GM12878 (cell line): ENCODE measurements at regions not wholly inside any gene's neighbourhood (a gene's known extent, or its start where the extent isn't known, plus 50 kb on each side); places are given as distances from the start of the nearest gene placed in this dataset.
"Not testable (repeated sequence)": the region's sequence is repeated elsewhere in the genome, so short reads cannot be mapped to it uniquely, and the experiment has no call there.

ENCODE experiments used
- ATAC-seq: fragments of 200-7000 bp; cut with Tn5 transposase; 3 replicates; pipeline ENCODE4 v1.9.1; 2020; ENCODE audit warnings: mild to moderate bottlenecking, moderate library complexity
- BruUV-seq: library from RNA; stranded (reverse); fragments of 400-500 nt; replicated peaks from 2 replicates; lab custom pipeline; 2021; lab: Mats Ljungman, UMichigan
- CTCF ChIA-PET: fragments of 300-600 bp; sonication (Branson Sonifier 250); formaldehyde crosslinking; extraction: SDS; loops from one replicate; lab custom pipeline; 2021; ENCODE audit warnings: inconsistent platforms; lab: Yijun Ruan, JAX
- POLR2A ChIA-PET: fragments of 350-600 bp; formaldehyde crosslinking; extraction: SDS; loops from one replicate; lab custom pipeline; 2021; ENCODE audit warnings: inconsistent platforms; lab: Charles Lee
- RAD21 ChIA-PET: fragments of 300-600 bp; sonication (Branson Sonifier 250); formaldehyde crosslinking; loops from one replicate; lab custom pipeline; 2023; ENCODE audit warnings: antibody characterized with exemption; ENCODE audit not compliant: unreplicated experiment; lab: Charles Lee
- SMC1A ChIA-PET: fragments of 300-600 bp; sonication (Branson Sonifier 250); formaldehyde crosslinking; loops from one replicate; lab custom pipeline; 2023; ENCODE audit not compliant: unreplicated experiment, uncharacterized antibody; lab: Charles Lee
- DNase-seq: peaks from one replicate; pipeline ENCODE4 v3.0.0-alpha.2; 2011; ENCODE audit warnings: low read depth, low spot score
- FAIRE-seq: peaks from 3 replicates; lab custom pipeline; 2011; peaks lifted over from hg19 to GRCh38; lab: Jason Lieb, UNC
- H2AFZ ChIP-seq: 2 replicates; pipeline ENCODE4 v1.6.0; 2011; ENCODE audit warnings: low read depth, low read length, control low read depth; ENCODE audit not compliant: control insufficient read depth
- H3K27ac ChIP-seq: 2 replicates; pipeline ENCODE4 v1.5.1; 2011; ENCODE audit warnings: control low read depth; ENCODE audit not compliant: control insufficient read depth, insufficient read depth
- H3K27me3 ChIP-seq, 2 experiments: replicated peaks in 1 of 2; 2 replicates each; pipeline versions ENCODE4 v1.6.0 to v1.6.1; 2011; ENCODE audit warnings: low read length in 1 of 2; ENCODE audit not compliant: control insufficient read depth in 2 of 2, insufficient read depth in 2 of 2
- H3K36me3 ChIP-seq, 2 experiments: 2 replicates each; pipeline ENCODE4 v1.5.1; 2011; ENCODE audit warnings: low read length in 1 of 2; ENCODE audit not compliant: control insufficient read depth in 2 of 2, insufficient read depth in 2 of 2
- H3K4me1 ChIP-seq: 2 replicates; pipeline ENCODE4 v1.6.1; 2011; ENCODE audit warnings: mild to moderate bottlenecking, low read length, moderate library complexity, mixed read lengths; ENCODE audit not compliant: control insufficient read depth, insufficient read depth
- H3K4me2 ChIP-seq: 2 replicates; pipeline ENCODE4 v1.6.0; 2011; ENCODE audit warnings: control low read depth; ENCODE audit not compliant: control insufficient read depth, insufficient read depth
- H3K4me3 ChIP-seq: fragments of 200-600 bp; sonication (generic); 2 replicates; pipeline ENCODE4 v1.5.1; 2016
- H3K79me2 ChIP-seq: 2 replicates; pipeline ENCODE4 v1.6.0; 2011; ENCODE audit warnings: low read length; ENCODE audit not compliant: control insufficient read depth, insufficient read depth
- H3K9ac ChIP-seq: 2 replicates; pipeline ENCODE4 v1.8.0; 2011; ENCODE audit warnings: low read length, control low read depth, mixed read lengths; ENCODE audit not compliant: control insufficient read depth, insufficient read depth
- H3K9me3 ChIP-seq: replicated peaks from 3 replicates; pipeline ENCODE4 v1.5.1; 2011; ENCODE audit warnings: mild to moderate bottlenecking, low read length; ENCODE audit not compliant: control insufficient read depth, insufficient read depth
- H4K20me1 ChIP-seq: 2 replicates; pipeline ENCODE4 v1.6.0; 2011; ENCODE audit not compliant: control insufficient read depth, insufficient read depth
- ATF3 ChIP-seq: IDR thresholded peaks from 2 replicates; pipeline ENCODE4 v1.6.1; 2011; ENCODE audit warnings: low read depth, mild to moderate bottlenecking, low read length, moderate library complexity, borderline replicate concordance; ENCODE audit errors: extremely low read depth
- BACH1 ChIP-seq: fragments of 450-650 bp; IDR thresholded peaks from 2 replicates; pipeline ENCODE4 v1.6.1; 2017; ENCODE audit warnings: mild to moderate bottlenecking, borderline replicate concordance
- CEBPZ ChIP-seq: fragments of 150-350 bp; IDR thresholded peaks from 2 replicates; pipeline ENCODE4 v1.6.1; 2016; ENCODE audit warnings: low read depth, low read length
- CTCF ChIP-seq, 3 experiments: IDR thresholded peaks in 2 of 3; conservative IDR thresholded peaks in 1 of 3; 2 replicates each; pipeline ENCODE4 v1.5.1; 2011; ENCODE audit warnings: low read depth in 3 of 3, low read length in 3 of 3, mild to moderate bottlenecking in 3 of 3, control low read depth in 2 of 3, moderate library complexity in 2 of 3, inconsistent platforms in 1 of 3, mixed read lengths in 1 of 3; ENCODE audit not compliant: control insufficient read depth in 2 of 3, insufficient read depth in 1 of 3; ENCODE audit errors: extremely low read depth in 1 of 3
- DPF2 ChIP-seq: fragments of 450-650 bp; IDR thresholded peaks from 2 replicates; pipeline ENCODE4 v1.6.1; 2017; ENCODE audit warnings: mild to moderate bottlenecking
- JUNB ChIP-seq: IDR thresholded peaks from 2 replicates; pipeline ENCODE4 v1.6.1; 2016; ENCODE audit warnings: antibody characterized with exemption, mild to moderate bottlenecking
- NR2C2 ChIP-seq: IDR thresholded peaks from 2 replicates; pipeline ENCODE4 v1.6.1; 2011; ENCODE audit warnings: borderline replicate concordance, low read depth; ENCODE audit not compliant: control insufficient read depth, insufficient read length
- PAX8 ChIP-seq: fragments of 450-650 bp; IDR thresholded peaks from 2 replicates; pipeline ENCODE4 v1.6.1; 2017; ENCODE audit warnings: mild to moderate bottlenecking, moderate library complexity
- RAD51 ChIP-seq: fragments of 450-650 bp; IDR thresholded peaks from 2 replicates; pipeline ENCODE4 v1.6.1; 2016; ENCODE audit warnings: moderate library complexity, mild to moderate bottlenecking, inconsistent platforms
- WGBS: methylation state at CpG from one replicate; pipeline ENCODE4 v1.1.6; 2016; ENCODE audit warnings: low lambda C conversion rate; ENCODE audit not compliant: insufficient replicate concordance, insufficient coverage; ENCODE audit errors: missing lambda C conversion rate; 5-methylcytosine and 5-hydroxymethylcytosine counted together
- in situ Hi-C: fragments of 300-500 bp; cut with MboI; formaldehyde crosslinking; loops from 9 replicates; pipeline ENCODE4 v1.14.3; 2018; ENCODE audit warnings: mixed read lengths
- intact Hi-C: fragments of 100-400 bp; cut with micrococcal nuclease; formaldehyde crosslinking; loops from one replicate; pipeline ENCODE4 v1.14.2; 2022; ENCODE audit not compliant: unreplicated experiment

GRCh38 chr3:94406595-94406994 is 343.7 kb downstream of the NSUN3 start (continued):
- TF ChIP-seq CTCF (IDR thresholded peaks at IDR 0.05 in 2 of 3, conservative IDR thresholded peaks at IDR 0.05 in 1 of 3; ENCODE audit: control insufficient read depth in 2 of 3, extremely low read depth in 1 of 3, insufficient read depth in 1 of 3, low read depth in 3 of 3, low read length in 3 of 3): no peak
- TF ChIP-seq, all 136 proteins: peak for 0

GRCh38 chr3:94412936-94413335 is 350.1 kb downstream of the NSUN3 start:
- in situ Hi-C loops, H3K4me1 ChIP-seq, DNase-seq, H2AFZ ChIP-seq, H3K27ac ChIP-seq, FAIRE-seq, ATAC-seq, intact Hi-C loops, H3K9ac ChIP-seq, H3K79me2 ChIP-seq, H3K4me3 ChIP-seq, SMC1A ChIA-PET, H3K4me2 ChIP-seq, H4K20me1 ChIP-seq, BruUV-seq, POLR2A ChIA-PET, CTCF ChIA-PET, RAD21 ChIA-PET, H3K36me3 ChIP-seq, H3K27me3 ChIP-seq, H3K9me3 ChIP-seq: not testable (repeated sequence)
- WGBS: 31% methylated on average over 4 of the region's 4 CpGs

GRCh38 chr3:94413336-94414108 is 350.7 kb downstream of the NSUN3 start:
- in situ Hi-C loops: no loop called here
- Histone ChIP-seq H3K9ac (no peak overlapping the region), H3K4me2 (no peak overlapping the region), H3K9me3 (no peaks in the 10 kb centered on the region), H3K4me1 (no peaks in the 10 kb centered on the region), H2AFZ (no peak overlapping the region), H3K79me2 (no peaks in the 10 kb centered on the region), H4K20me1 (no peaks in the 10 kb centered on the region), H3K36me3 (no peaks in the 10 kb centered on the region), H3K27ac (no peak overlapping the region), H3K4me3 (no peak overlapping the region), H3K27me3 (no peaks in the 10 kb centered on the region)
- ChIA-PET CTCF (no interaction called here), RAD21 (no interaction called here), POLR2A (no interaction called here), SMC1A (interaction anchor here (1.5 kb wide), 1 partner anchor 7 kb away, joined by 3 read pairs; no protein-coding TSS in a partner anchor)
- FAIRE-seq: no peak
- DNase-seq: no peak
- no TSS peak for BruUV-seq
- ATAC-seq: no peak
- 6% methylated on average over 4 of the region's 4 CpGs for WGBS
- intact Hi-C loops: no loop called here
- TF ChIP-seq PAX8: no peak
- no peak for TF ChIP-seq RAD51
- TF ChIP-seq BACH1: no peak
- TF ChIP-seq NR2C2: no peak
- no peak for TF ChIP-seq JUNB
- no peak for TF ChIP-seq CEBPZ
- no peak for TF ChIP-seq DPF2
- no peak for TF ChIP-seq ATF3
